GM18505 (cell line): ENCODE measurements at regions not wholly inside any gene's neighbourhood (a gene's known extent, or its start where the extent isn't known, plus 50 kb on each side); places are given as distances from the start of the nearest gene placed in this dataset.
"Not testable (repeated sequence)": the region's sequence is repeated elsewhere in the genome, so short reads cannot be mapped to it uniquely, and the experiment has no call there.

Experiments
- ATAC-seq: cut with Tn5 transposase; IDR thresholded peaks from one replicate; pipeline ENCODE4 v1.9.1; 2021; ENCODE audit not compliant: unreplicated experiment
- POLR2A ChIP-seq: IDR thresholded peaks from 4 replicates; pipeline ENCODE4 v1.6.1; 2011; ENCODE audit warnings: borderline replicate concordance; ENCODE audit not compliant: insufficient read depth, insufficient read length; ENCODE audit errors: extremely low read depth

DNA sequence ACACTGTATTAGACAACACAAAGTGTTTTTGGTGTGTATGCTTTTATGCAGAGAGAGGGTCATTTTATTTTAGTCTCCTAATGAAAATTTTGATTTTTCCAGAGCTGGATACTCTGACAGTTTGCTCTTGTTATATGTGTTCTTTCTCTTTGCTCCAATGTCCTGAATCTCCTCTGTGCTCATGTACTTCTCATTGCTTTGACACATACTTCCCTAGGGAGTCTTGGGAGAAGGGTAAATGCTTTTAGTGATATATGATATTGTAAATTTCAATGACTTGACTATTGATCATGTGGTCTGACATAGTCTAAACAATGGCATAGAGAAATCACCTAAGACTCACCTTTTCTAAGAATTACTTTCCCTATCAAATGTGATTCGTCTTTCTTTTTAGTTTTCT is 972.6 kb upstream of the EDIL3 start:
- no peak for TF ChIP-seq POLR2A
- ATAC-seq, result no peak

DNA sequence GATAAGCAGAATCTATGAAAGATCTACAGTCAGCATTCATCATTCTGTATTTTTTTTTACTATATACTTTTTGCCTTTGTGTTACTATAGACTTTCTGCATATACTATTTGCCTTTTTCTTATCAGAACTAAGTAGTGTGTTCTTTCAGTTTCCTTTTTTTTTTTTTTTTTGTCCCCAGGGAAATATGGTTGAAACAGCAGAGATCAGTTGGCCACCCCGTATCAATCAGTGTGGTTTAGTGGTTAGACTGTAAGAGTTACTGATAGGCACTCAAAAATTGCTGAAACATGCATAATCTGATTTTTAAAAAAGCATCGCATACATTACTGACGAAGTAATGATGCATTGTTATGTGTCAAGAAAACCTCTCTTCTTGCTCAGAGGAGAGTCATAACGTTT is 990.8 kb upstream of the EDIL3 start:
- no peak for ATAC-seq
- no peak for TF ChIP-seq POLR2A

DNA sequence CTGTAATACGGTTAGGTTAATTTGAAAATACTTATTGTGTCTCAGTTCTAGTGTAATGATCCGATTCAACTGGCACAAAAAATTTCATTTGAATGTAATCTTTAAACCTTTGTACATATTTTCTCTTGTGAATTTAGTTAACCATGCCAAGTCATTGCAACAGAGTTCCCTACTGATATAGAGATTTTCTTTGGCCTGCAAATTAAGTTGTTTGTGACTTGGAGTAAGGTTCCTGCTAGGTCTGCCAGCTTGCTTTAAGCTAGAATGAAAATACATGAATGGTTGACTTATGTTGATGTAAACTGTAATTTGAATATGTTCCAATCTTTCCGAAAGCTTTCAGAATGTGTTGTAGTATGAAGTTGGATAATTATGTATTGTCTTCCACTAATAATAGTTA is 1004.1 kb upstream of the EDIL3 start:
- TF ChIP-seq POLR2A, result no peak
- ATAC-seq, result no peak

DNA sequence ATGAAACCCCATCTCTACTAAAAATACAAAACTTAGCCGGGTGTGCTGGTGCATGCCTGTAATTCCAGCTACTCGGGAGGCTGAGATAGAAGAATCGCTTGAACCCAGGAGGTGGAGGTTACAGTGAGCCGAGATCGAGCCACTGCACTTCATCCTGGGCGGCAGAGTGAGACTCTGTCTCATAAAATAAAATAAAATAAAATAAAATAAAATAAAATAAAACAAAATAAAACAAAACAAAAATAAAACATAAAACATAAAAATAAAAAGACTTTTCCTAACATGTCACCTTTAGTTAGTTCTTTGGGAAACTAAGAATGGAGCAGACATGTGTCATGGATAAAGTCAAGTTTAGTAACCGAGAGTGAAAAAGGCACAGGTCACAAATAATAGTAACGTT is 1007.6 kb upstream of the EDIL3 start:
- ATAC-seq, result not testable (repeated sequence)

DNA sequence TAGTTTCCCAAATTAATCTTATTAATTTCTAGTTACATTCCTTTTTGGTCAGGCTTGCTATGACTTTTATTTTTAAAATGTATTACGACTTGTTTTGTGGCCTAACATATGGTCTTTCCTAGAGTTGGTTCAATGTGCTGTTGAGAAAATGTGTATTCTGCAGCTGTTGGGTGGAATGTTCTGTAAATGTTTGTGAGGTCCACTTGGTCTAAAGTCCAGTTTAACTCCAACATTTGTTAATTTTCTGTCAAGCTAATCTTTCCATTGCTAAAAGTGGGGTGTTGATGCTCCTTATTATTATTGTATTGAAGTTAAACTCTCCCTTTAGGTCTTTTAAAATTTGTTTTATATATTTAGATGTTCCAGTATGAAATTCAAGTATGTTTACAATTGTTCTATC is 1010.8 kb upstream of the EDIL3 start:
- no peak for TF ChIP-seq POLR2A
- ATAC-seq, result no peak

DNA sequence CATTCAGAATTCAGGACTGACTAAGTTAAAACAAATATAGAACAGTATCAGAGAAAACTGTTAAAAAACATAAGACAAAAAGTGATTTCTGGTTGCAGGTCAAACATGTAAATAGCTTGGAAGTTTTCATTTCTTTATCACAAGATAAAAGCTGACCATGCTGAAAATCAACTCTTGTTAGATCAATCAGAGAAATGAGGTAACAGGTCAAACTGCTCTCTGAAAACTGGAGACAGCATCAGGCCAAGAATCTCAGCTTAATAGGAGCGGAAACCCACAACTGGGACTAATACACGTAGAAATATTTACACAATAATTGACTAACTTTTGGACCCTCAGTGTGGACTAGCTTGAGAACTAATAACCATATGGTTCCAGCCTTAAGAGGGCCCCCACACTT is 1012.8 kb upstream of the EDIL3 start:
- TF ChIP-seq POLR2A, result no peak
- ATAC-seq, result no peak

DNA sequence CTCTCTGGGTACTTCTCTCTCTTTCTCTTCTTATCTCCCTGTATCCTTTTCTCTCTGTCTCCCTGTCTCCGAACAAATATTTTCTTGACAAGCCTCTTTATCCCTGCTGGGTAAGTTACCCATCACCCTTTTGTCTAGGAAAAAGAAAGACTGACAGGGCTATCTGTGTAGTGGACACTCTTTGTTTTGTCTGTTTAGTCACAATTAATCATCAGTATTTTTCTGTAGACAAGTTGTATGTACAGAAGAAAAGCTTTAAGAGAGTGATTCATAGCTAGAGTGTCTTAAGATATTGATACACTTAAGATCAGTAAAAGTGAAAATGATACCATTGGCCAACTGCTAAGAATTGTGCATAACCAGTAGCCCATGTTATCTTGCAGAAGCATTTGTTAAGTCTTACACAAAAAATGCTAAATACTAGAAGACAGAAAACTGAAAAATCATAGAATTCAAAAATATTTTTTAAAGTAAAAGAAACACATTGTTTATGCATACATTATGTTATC is 1043.8 kb upstream of the EDIL3 start:
- ATAC-seq, result no peak
- TF ChIP-seq POLR2A, result no peak

DNA sequence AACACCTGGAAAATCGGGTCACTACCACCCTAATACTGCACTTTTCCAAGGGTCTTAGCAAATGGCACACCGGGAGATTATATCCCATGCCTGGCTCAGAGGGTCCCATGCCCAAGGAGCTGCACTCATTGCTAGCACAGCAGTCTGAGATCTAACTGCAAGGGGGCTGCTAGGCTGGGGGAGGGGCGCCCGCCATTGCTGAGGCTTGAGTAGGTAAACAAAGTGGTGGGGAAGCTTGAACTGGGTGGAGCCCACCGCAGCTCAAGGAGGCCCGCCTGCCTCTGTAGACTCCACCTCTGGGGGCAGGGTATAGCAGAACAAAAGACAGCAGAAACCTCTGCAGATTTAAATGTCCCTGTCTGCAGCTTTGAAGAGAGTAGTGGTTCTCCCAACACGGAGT is 1047.0 kb upstream of the EDIL3 start:
- ATAC-seq, result not testable (repeated sequence)

DNA sequence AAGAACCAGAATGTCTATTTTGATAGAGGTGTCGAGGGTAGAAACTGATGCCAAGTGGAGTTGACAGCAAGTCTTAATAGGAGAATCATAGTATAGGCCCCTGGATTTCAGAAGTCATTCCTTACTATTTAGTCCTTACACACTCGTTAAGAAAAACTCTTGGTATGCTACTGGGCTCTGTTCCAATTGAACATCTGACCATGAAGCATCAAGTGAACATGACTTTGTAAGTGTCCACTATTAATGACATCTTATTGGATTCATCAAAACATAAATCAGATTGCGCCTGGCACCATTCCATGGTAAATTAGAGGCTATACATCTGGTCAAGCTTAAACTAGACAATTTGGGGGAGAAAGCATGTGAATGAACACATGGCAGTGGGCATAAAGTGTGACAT is 1056.5 kb upstream of the EDIL3 start:
- no peak for TF ChIP-seq POLR2A
- ATAC-seq, result no peak

DNA sequence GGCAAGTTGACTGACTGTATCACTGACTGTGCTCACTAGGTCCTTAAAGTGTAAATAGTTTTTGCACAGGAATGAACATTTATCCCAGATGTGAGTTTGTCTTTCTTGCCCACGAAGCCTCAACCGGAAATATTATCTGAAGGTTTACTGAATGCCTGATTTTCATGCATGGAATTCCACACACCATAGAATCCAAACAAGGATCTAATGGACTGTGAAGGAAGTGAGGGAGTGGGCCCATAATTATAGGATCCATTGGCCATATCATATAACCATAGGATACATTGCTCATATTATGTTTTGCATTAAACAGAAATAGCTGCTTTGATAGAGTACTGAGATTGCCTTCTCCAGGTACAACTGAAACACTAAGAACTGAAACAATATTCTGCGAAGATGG is 1057.2 kb upstream of the EDIL3 start:
- no peak for ATAC-seq
- TF ChIP-seq POLR2A, result no peak

DNA sequence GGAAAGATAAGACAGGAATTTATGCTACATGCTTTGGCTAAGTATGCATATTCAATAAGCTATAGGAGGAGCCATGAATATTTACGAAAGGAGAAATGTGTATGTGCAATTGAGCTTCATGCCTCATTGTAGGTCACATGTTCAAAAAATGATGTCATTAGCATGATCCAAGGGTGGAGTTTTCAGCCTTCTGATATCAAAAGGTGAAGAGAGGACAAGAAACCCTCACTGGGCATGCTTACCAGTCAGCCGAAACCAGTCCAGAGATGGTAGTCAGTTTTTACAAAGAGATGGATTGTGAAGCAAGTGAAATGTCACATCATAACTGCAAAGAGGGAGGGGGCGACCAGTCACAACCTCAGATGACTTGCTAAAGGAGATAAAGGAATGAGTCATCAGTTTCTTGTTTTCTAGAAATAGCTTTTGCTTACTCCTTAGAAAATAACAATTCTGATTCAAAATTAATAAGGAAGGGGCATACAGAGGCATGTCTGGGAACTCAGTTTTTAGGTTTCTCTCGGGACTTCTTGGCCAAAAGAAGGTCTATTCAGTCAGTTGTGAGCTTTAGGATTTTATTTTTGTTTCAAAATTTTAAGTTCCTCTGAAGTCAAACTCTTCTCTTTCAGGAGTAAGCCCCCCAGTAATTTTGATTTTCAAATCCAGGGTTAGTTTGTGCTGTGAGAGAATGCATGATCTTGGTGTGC is 1067.8 kb upstream of the EDIL3 start:
- TF ChIP-seq POLR2A, result no peak
- ATAC-seq, result no peak

DNA sequence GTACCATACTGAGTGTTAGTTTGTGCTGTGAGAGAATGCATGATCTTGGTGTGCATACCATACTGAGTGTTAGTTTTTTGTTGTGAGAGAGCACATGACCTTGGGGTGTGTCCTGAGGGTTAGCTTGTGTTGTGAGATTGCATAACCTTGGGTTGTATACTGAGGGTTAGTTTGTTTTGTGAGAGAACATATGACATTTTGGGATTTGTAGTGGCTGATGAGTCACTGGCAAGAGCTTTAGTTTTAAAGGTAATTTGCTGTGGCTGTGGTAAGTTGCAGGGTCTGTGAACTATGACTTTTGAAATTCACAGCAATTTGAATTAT is 1068.3 kb upstream of the EDIL3 start:
- no peak for ATAC-seq
- TF ChIP-seq POLR2A, result no peak

DNA sequence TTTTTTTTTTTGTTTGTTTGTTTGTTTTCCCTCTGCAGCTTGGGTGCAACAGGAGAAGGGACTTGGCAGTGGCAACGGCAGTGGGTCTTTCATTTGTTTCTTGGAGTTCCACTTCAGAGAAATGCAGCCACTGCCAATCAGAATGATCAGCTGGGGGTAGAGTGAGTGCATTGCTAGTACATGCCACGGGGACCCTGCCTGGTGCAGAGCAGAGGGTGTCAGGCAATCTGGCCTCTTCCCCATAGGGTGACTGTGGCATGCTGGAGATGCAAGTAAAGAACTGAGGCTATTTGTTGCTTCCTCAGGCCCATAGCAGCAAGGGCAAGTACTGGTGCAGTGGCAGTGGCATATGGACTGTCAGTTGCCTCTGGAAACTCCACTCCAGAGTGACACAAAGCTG is 1073.6 kb upstream of the EDIL3 start:
- no peak for TF ChIP-seq POLR2A
- ATAC-seq, result no peak

DNA sequence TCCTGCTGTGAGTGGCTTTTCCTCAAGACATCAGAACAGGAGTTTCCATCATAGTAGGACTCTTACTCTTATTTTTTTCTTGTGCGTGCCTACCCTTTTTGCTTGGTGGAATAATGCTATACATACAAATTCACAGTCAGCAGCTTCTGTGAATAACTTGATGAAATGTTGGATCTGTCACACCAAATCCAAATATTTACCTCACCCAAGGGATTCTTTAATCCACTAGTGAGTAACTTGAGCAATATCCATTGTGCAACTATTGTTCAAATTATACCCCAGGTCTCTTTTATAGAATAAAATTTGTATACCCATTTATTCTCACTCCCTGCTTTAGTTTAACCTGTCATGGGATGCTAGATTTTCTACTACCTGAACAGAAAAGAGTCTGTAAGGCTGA is 1078.3 kb upstream of the EDIL3 start:
- TF ChIP-seq POLR2A, result no peak
- no peak for ATAC-seq

DNA sequence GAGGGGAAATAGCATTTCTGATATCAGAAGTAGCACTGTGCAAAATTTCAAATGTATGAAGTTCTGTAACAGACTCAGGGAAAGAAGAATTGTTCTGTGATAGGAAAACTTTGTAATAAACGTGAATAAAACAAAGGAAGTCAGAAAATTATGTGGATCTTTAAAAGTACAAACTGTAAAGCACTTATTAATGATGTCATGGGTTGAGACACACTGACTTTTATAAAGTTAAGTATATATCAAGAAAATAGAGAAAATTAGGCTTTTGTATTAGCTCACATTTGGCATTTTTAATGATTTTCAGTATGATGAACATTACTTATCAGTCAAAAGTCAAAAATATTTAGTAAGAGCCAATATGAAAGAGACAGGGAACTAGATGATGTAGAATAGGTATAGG is 1081.7 kb upstream of the EDIL3 start:
- TF ChIP-seq POLR2A, result no peak
- ATAC-seq, result no peak
